Anterior cingulate cortex (tissue), 58 donors: ENCODE measurements at regions not wholly inside any gene's neighbourhood (a gene's known extent, or its start where the extent isn't known, plus 50 kb on each side); places are given as distances from the start of the nearest gene placed in this dataset.

Source experiments
- DNase-seq, 58 donors: peaks; one replicate each; lab custom pipeline; 2025; lab: John Stamatoyannopoulos, UW

GRCh38 chr7:155972247-155972646 lies 160.0 kb upstream of the SHH start:
- no peak for DNase-seq

- DNase-seq, result no peak
Measured at GRCh38 chr7:155971180-155971770, 159.0 kb upstream of the SHH start.

- DNase-seq, result no peak
Measured at GRCh38 chr7:155969192-155969929, 157.1 kb upstream of the SHH start.

GRCh38 chr7:155965010-155965409 lies 152.7 kb upstream of the SHH start:
- DNase-seq, result no peak

- DNase-seq, result no peak
Measured at GRCh38 chr7:155964543-155964942, 152.3 kb upstream of the SHH start.

GRCh38 chr7:155963771-155964195 lies 151.5 kb upstream of the SHH start:
- DNase-seq, result no peak

GRCh38 chr7:155963356-155963755 lies 151.1 kb upstream of the SHH start:
- DNase-seq, result no peak

- no peak for DNase-seq
Measured at GRCh38 chr7:155962968-155963300, 150.7 kb upstream of the SHH start.

- DNase-seq, result no peak
Measured at GRCh38 chr7:155962191-155962967, 150.1 kb upstream of the SHH start.

- peak in 1 of 58 donors; percentile 29 for DNase-seq
Measured at GRCh38 chr7:155961241-155962190, 149.3 kb upstream of the SHH start.

GRCh38 chr7:155959894-155960293 lies 147.6 kb upstream of the SHH start:
- no peak for DNase-seq

GRCh38 chr7:155956977-155957376 lies 144.7 kb upstream of the SHH start:
- no peak for DNase-seq

- no peak for DNase-seq
Measured at GRCh38 chr7:155955367-155955635, 143.0 kb upstream of the SHH start.

- no peak for DNase-seq
Measured at GRCh38 chr7:155954550-155955366, 142.5 kb upstream of the SHH start.

GRCh38 chr7:155953781-155954549 lies 141.7 kb upstream of the SHH start:
- no peak for DNase-seq

- no peak for DNase-seq
Measured at GRCh38 chr7:155953501-155953778, 141.2 kb upstream of the SHH start.

- DNase-seq, result no peak
Measured at GRCh38 chr7:155951554-155952158, 139.4 kb upstream of the SHH start.

GRCh38 chr7:155950898-155951553 lies 138.8 kb upstream of the SHH start:
- no peak for DNase-seq
